ENCODE measurements at regions not wholly inside any gene's neighbourhood (a gene's known extent, or its start where the extent isn't known, plus 50 kb on each side); places are given as distances from the start of the nearest gene placed in this dataset.

GRCh38 chr15:39320355-39320754 is 260.5 kb upstream of the THBS1 start:
- no peak for TF ChIP-seq CHD4 (IDR thresholded peaks at IDR 0.05; ENCODE audit: borderline replicate concordance)
- TF ChIP-seq SREBF2 (IDR thresholded peaks at IDR 0.05), result no peak

Data from A549 (cell line).